Neuron (in vitro differentiated cells): ENCODE measurements at regions not wholly inside any gene's neighbourhood (a gene's known extent, or its start where the extent isn't known, plus 50 kb on each side); places are given as distances from the start of the nearest gene placed in this dataset.
A peak's percentile ranks its signal among the peaks of the same experiment; 100 is the strongest.
"Not testable (repeated sequence)": the region's sequence is repeated elsewhere in the genome, so short reads cannot be mapped to it uniquely, and the experiment has no call there.

Experiments used
- H2AFZ ChIP-seq: one replicate; pipeline ENCODE4 v1.6.1; 2013; ENCODE audit warnings: low read depth, mild to moderate bottlenecking, inconsistent platforms, low read length, moderate library complexity
- H3K27me3 ChIP-seq: one replicate; pipeline ENCODE4 v1.6.1; 2013; ENCODE audit warnings: low read length; ENCODE audit not compliant: insufficient read depth
- H3K36me3 ChIP-seq: one replicate; pipeline ENCODE4 v1.6.1; 2013; ENCODE audit warnings: low read length; ENCODE audit not compliant: insufficient read depth
- H3K4me1 ChIP-seq: one replicate; pipeline ENCODE4 v1.6.1; 2013; ENCODE audit warnings: low read length; ENCODE audit not compliant: insufficient read depth
- H3K4me3 ChIP-seq: 2 replicates; pipeline ENCODE4 v1.5.1; 2013; ENCODE audit warnings: mild to moderate bottlenecking, low read length, moderate library complexity
- H3K9me3 ChIP-seq: one replicate; pipeline ENCODE4 v1.6.1; 2013; ENCODE audit warnings: low read length

DNA sequence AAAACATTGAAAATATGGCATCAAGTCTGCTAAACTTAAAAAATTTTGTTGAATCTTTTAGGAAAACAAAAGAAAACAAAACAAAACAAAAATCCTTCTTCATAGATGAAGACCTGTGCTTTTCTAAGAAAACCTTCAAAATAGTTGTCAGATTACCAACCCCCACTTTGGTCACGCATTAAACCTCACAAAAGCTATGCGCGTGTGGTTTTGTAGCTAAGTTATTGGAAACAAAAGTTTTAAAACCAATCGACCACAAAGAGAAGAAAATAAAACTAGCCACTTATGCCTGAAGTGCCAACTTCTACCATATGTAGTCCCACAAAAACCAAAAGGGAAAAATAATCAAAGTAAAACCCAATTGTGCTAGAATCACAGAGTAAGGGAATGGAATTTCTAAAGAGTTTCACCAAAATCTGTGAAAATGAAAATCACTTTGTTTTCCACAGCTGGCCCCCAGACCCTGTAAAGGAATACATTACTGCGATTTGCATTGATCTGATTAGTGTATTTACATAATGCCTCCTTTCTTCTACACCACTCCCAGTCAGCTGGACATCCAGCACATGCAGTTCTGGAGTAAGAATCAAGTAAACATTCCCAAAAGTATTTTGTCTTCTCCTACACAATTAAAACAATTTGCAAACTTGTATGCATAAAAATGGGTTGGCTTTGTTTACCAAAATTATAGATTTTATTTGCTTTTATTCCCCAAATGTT is 330.1 kb upstream of the DKK2 start:
- Histone ChIP-seq H3K4me1 (peaks cover 6% of the 10 kb centered on the region), H3K9me3 (no peaks in the 10 kb centered on the region), H2AFZ (peak overlapping the region; percentile 81), H3K4me3 (no peak overlapping the region), H3K36me3 (no peaks in the 10 kb centered on the region), H3K27me3 (no peaks in the 10 kb centered on the region)

DNA sequence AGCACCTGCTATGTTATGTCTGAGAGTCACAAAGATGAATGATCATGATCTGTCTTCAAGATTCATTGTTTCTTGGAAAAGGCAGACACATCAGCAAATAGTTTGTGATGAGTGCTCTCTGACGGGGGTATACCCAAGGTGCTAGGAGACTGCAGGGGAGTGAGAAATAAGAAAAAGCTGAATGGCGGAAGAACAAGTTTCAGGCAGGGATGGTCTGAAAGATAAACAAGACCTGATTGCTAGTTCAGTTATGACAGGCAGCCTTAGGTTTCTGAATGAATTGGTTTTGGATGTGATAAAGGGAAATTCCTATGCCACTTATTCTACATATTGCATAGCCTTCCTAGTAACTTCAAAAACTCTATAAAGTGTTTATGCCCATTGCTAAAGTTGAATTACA is 327.0 kb upstream of the DKK2 start:
- no peaks in the 10 kb centered on the region for H3K27me3 ChIP-seq
- H3K36me3 ChIP-seq = no peaks in the 10 kb centered on the region
- no peak overlapping the region for H2AFZ ChIP-seq
- no peaks in the 10 kb centered on the region for H3K9me3 ChIP-seq
- no peak overlapping the region for H3K4me3 ChIP-seq
- peaks cover 6% of the 10 kb centered on the region for H3K4me1 ChIP-seq

GRCh38 chr4:107359208-107359607 is 323.1 kb upstream of the DKK2 start:
- no peaks in the 10 kb centered on the region for H3K27me3 ChIP-seq
- H2AFZ ChIP-seq = no peak overlapping the region
- no peaks in the 10 kb centered on the region for H3K9me3 ChIP-seq
- H3K36me3 ChIP-seq = no peaks in the 10 kb centered on the region
- no peak overlapping the region for H3K4me3 ChIP-seq
- H3K4me1 ChIP-seq = no peaks in the 10 kb centered on the region

- not testable (repeated sequence) for H3K4me1 ChIP-seq, H3K4me3 ChIP-seq, H3K36me3 ChIP-seq, H2AFZ ChIP-seq, H3K9me3 ChIP-seq, H3K27me3 ChIP-seq
These were observed 318.2 kb upstream of the DKK2 start for GRCh38 chr4:107354304-107354703.

DNA sequence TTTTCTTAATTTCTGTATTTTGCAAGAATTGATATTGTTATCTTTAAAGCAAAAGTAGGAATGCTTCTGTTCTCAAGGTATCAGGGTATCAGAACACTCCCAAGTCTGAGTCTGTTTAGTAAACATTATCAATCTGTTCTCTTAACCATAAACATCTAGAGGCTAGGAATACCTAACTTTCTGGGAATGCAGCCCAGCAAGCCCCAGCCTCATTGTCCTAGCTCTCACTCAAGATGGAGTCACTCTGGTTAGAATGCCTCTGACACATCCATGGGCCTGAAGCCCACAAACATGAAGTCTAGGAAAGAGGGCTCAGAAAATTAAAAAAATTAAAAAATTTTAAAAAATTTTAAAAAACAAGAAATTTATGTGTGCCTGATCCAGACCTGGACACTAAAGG is 315.1 kb upstream of the DKK2 start:
- no peaks in the 10 kb centered on the region for H3K27me3 ChIP-seq
- no peaks in the 10 kb centered on the region for H3K36me3 ChIP-seq
- H3K4me1 ChIP-seq = no peaks in the 10 kb centered on the region
- H3K4me3 ChIP-seq = no peak overlapping the region
- no peaks in the 10 kb centered on the region for H3K9me3 ChIP-seq
- H2AFZ ChIP-seq = no peak overlapping the region

GRCh38 chr4:107349732-107350131 is 313.6 kb upstream of the DKK2 start:
- H3K27me3 ChIP-seq = no peaks in the 10 kb centered on the region
- H3K4me1 ChIP-seq = no peaks in the 10 kb centered on the region
- no peaks in the 10 kb centered on the region for H3K9me3 ChIP-seq
- no peaks in the 10 kb centered on the region for H3K36me3 ChIP-seq
- H3K4me3 ChIP-seq = no peak overlapping the region
- no peak overlapping the region for H2AFZ ChIP-seq

DNA sequence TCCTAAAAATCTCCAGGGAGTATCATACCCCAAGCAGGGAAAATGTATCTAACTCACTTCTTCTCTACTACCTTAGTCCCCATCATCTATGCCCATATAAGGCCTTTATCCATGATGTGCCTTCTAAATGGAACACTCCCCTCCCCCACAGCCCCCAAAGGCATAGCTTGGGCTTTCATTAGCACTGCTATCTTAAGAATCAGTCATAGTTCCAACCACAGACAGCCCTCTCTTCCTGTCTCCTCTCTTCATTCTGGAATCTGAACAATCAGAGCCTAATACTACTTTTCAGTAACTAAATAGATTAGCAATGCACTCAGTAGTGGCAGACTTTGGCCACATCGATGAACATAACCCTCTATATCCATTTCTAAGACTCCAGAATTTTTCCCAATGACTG is 313.2 kb upstream of the DKK2 start:
- Histone ChIP-seq H3K36me3 (no peaks in the 10 kb centered on the region), H3K4me1 (no peaks in the 10 kb centered on the region), H3K27me3 (no peaks in the 10 kb centered on the region), H2AFZ (no peak overlapping the region), H3K9me3 (no peaks in the 10 kb centered on the region), H3K4me3 (no peak overlapping the region)

- no peaks in the 10 kb centered on the region for H3K36me3 ChIP-seq
- no peaks in the 10 kb centered on the region for H3K27me3 ChIP-seq
- H3K4me1 ChIP-seq = no peaks in the 10 kb centered on the region
- no peaks in the 10 kb centered on the region for H3K9me3 ChIP-seq
- no peak overlapping the region for H2AFZ ChIP-seq
- no peak overlapping the region for H3K4me3 ChIP-seq
These were observed 312.3 kb upstream of the DKK2 start for GRCh38 chr4:107348188-107349050.

- Histone ChIP-seq H3K9me3 (no peaks in the 10 kb centered on the region), H3K36me3 (no peaks in the 10 kb centered on the region), H3K27me3 (no peaks in the 10 kb centered on the region), H3K4me1 (peaks cover 7% of the 10 kb centered on the region), H2AFZ (no peak overlapping the region), H3K4me3 (no peak overlapping the region)
These were observed 297.4 kb upstream of the DKK2 start for GRCh38 chr4:107333518-107333917.

GRCh38 chr4:107332656-107333055 is 296.5 kb upstream of the DKK2 start:
- not testable (repeated sequence) for H3K4me3 ChIP-seq, H2AFZ ChIP-seq, H3K27me3 ChIP-seq, H3K4me1 ChIP-seq, H3K9me3 ChIP-seq, H3K36me3 ChIP-seq

GRCh38 chr4:107330916-107331315 is 294.8 kb upstream of the DKK2 start:
- H2AFZ ChIP-seq = no peak overlapping the region
- H3K9me3 ChIP-seq = no peaks in the 10 kb centered on the region
- H3K4me3 ChIP-seq = no peak overlapping the region
- H3K36me3 ChIP-seq = no peaks in the 10 kb centered on the region
- H3K4me1 ChIP-seq = peaks cover 7% of the 10 kb centered on the region
- H3K27me3 ChIP-seq = no peaks in the 10 kb centered on the region

- Histone ChIP-seq H3K4me1 (no peaks in the 10 kb centered on the region), H3K9me3 (no peaks in the 10 kb centered on the region), H2AFZ (no peak overlapping the region), H3K36me3 (no peaks in the 10 kb centered on the region), H3K4me3 (no peak overlapping the region), H3K27me3 (no peaks in the 10 kb centered on the region)
These were observed 283.3 kb upstream of the DKK2 start for GRCh38 chr4:107319386-107319785.

DNA sequence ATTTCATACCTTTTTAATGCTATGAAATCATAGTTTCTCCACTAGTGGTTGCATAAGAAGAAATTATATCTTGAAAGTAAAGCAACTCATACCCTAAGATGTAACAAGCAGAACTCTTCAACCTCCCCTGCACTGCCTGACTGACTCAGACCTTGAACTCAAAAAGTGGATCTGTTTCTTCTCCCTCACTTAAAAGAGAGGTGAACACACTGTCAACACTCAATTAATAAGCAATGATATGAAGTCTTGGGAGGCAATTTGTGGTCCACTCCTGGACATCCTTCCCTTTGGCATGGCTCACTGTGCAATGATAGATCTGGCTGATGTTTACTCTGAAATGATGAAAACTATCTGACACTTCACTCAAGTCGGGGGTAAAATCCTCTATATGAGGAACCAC is 282.0 kb upstream of the DKK2 start:
- Histone ChIP-seq H2AFZ (no peak overlapping the region), H3K4me3 (no peak overlapping the region), H3K36me3 (no peaks in the 10 kb centered on the region), H3K9me3 (no peaks in the 10 kb centered on the region), H3K27me3 (no peaks in the 10 kb centered on the region), H3K4me1 (no peaks in the 10 kb centered on the region)
